Gastrocnemius medialis (tissue), 4 donors: ENCODE measurements at regions not wholly inside any gene's neighbourhood (a gene's known extent, or its start where the extent isn't known, plus 50 kb on each side); places are given as distances from the start of the nearest gene placed in this dataset.

Source experiments
- CTCF ChIP-seq, 5 experiments: fragments of 450-650 bp in 3 of 5; fragments of 200-600 bp in 2 of 5; sonication (generic) in 2 of 5; IDR thresholded peaks in 4 of 5; conservative IDR thresholded peaks in 1 of 5; 1 replicate in 4 of 5; 2 replicates in 1 of 5; pipeline ENCODE4 v1.5.1; 2016 to 2019; ENCODE audit warnings: antibody characterized with exemption in 5 of 5, mild to moderate bottlenecking in 3 of 5, moderate library complexity in 3 of 5
- POLR2A ChIP-seq, 2 donors: fragments of 450-650 bp; IDR thresholded peaks; one replicate each; pipeline ENCODE4 v1.6.1; 2017; ENCODE audit warnings: antibody characterized with exemption in 2 of 2, mild to moderate bottlenecking in 2 of 2, moderate library complexity in 2 of 2

- TF ChIP-seq POLR2A (IDR thresholded peaks at IDR 0.05) (no peak), CTCF (IDR thresholded peaks at IDR 0.05 in 4 of 5, conservative IDR thresholded peaks at IDR 0.05 in 1 of 5) (no peak)
These were observed 83.1 kb upstream of the RASA1 start for GRCh38 chr5:87184605-87185004.
